Activated naive CD8-positive, alpha-beta T cell treated with anti-CD3 and anti-CD28 coated beads, Interleukin-2, amount 50 U/mL, for 24 hours (primary cell): ENCODE measurements at regions not wholly inside any gene's neighbourhood (a gene's known extent, or its start where the extent isn't known, plus 50 kb on each side); places are given as distances from the start of the nearest gene placed in this dataset.

Experiments used
- ATAC-seq: fragments of 150-1000 bp; cut with Tn5 transposase; one replicate; pipeline ENCODE4 v1.10.0; 2021
- DNase-seq: peaks from one replicate; pipeline ENCODE4 v3.0.0; 2021
- H3K27ac Mint-ChIP-seq: one replicate; pipeline ENCODE4 v1.8.0; 2021; ENCODE audit warnings: mild to moderate bottlenecking, mixed read lengths
- H3K27me3 Mint-ChIP-seq: one replicate; pipeline ENCODE4 v1.8.0; 2021; ENCODE audit warnings: mixed read lengths
- H3K36me3 Mint-ChIP-seq: one replicate; pipeline ENCODE4 v1.8.0; 2021; ENCODE audit warnings: low read depth, mixed read lengths
- H3K4me1 Mint-ChIP-seq: one replicate; pipeline ENCODE4 v1.8.0; 2021; ENCODE audit warnings: mixed read lengths
- H3K4me3 Mint-ChIP-seq: one replicate; pipeline ENCODE4 v1.8.0; 2021; ENCODE audit warnings: mild to moderate bottlenecking, moderate library complexity, mixed read lengths
- H3K9me3 Mint-ChIP-seq: one replicate; pipeline ENCODE4 v1.8.0; 2021; ENCODE audit warnings: mixed read lengths

- H3K9me3 Mint-ChIP-seq: no peaks in the 10 kb centered on the region
- no peak for DNase-seq
- H3K27ac Mint-ChIP-seq: no peak overlapping the region
- no peak for ATAC-seq
- no peaks in the 10 kb centered on the region for H3K36me3 Mint-ChIP-seq
- no peak overlapping the region for H3K4me3 Mint-ChIP-seq
- H3K4me1 Mint-ChIP-seq: peaks cover 11% of the 10 kb centered on the region
- H3K27me3 Mint-ChIP-seq: peaks cover 2% of the 10 kb centered on the region
Measured at GRCh38 chr3:153314038-153314437, 152.0 kb downstream of the RAP2B start.

GRCh38 chr3:153315781-153316180 lies 153.8 kb downstream of the RAP2B start:
- no peaks in the 10 kb centered on the region for H3K9me3 Mint-ChIP-seq
- ATAC-seq: no peak
- H3K4me3 Mint-ChIP-seq: no peak overlapping the region

GRCh38 chr3:153319705-153320554 lies 157.9 kb downstream of the RAP2B start:
- Mint-ChIP-seq H3K4me3 (peak overlapping the region; percentile 39), H3K36me3 (no peaks in the 10 kb centered on the region), H3K27ac (peak overlapping the region; percentile 59), H3K9me3 (peaks cover 3% of the 10 kb centered on the region), H3K4me1 (peaks cover 20% of the 10 kb centered on the region), H3K27me3 (no peaks in the 10 kb centered on the region)
- DNase-seq (no peak), ATAC-seq (peak; percentile 61)

More at GRCh38 chr3:153315781-153316180, 153.8 kb downstream of the RAP2B start:
- no peak for DNase-seq
- no peak overlapping the region for H3K27ac Mint-ChIP-seq
- H3K4me1 Mint-ChIP-seq: peaks cover 25% of the 10 kb centered on the region
- no peaks in the 10 kb centered on the region for H3K36me3 Mint-ChIP-seq
- peaks cover 2% of the 10 kb centered on the region for H3K27me3 Mint-ChIP-seq

- H3K27me3 Mint-ChIP-seq: no peaks in the 10 kb centered on the region
- no peak for DNase-seq
- H3K4me1 Mint-ChIP-seq: peaks cover 20% of the 10 kb centered on the region
- H3K36me3 Mint-ChIP-seq: no peaks in the 10 kb centered on the region
- no peak for ATAC-seq
- peak overlapping the region; percentile 39 for H3K4me3 Mint-ChIP-seq
- peaks cover 6% of the 10 kb centered on the region for H3K9me3 Mint-ChIP-seq
- H3K27ac Mint-ChIP-seq: peak overlapping the region; percentile 59
Measured at GRCh38 chr3:153320585-153321128, 158.6 kb downstream of the RAP2B start.

GRCh38 chr3:153328690-153329089 lies 166.7 kb downstream of the RAP2B start:
- no peaks in the 10 kb centered on the region for H3K27me3 Mint-ChIP-seq
- H3K27ac Mint-ChIP-seq: no peak overlapping the region
- H3K9me3 Mint-ChIP-seq: peaks cover 6% of the 10 kb centered on the region
- DNase-seq (no peak), ATAC-seq (no peak)
- H3K4me3 Mint-ChIP-seq: no peak overlapping the region
- H3K4me1 Mint-ChIP-seq: peaks cover 5% of the 10 kb centered on the region
- no peaks in the 10 kb centered on the region for H3K36me3 Mint-ChIP-seq

GRCh38 chr3:153330901-153331300 lies 168.9 kb downstream of the RAP2B start:
- Mint-ChIP-seq H3K4me1 (peaks cover 5% of the 10 kb centered on the region), H3K4me3 (no peak overlapping the region), H3K9me3 (no peaks in the 10 kb centered on the region), H3K27ac (no peak overlapping the region), H3K27me3 (no peaks in the 10 kb centered on the region), H3K36me3 (no peaks in the 10 kb centered on the region)
- DNase-seq (no peak), ATAC-seq (no peak)

GRCh38 chr3:153331676-153332075 lies 169.7 kb downstream of the RAP2B start:
- H3K36me3 Mint-ChIP-seq: no peaks in the 10 kb centered on the region
- no peak overlapping the region for H3K27ac Mint-ChIP-seq
- H3K27me3 Mint-ChIP-seq: no peaks in the 10 kb centered on the region
- ATAC-seq (no peak), DNase-seq (no peak)
- no peak overlapping the region for H3K4me3 Mint-ChIP-seq
- H3K4me1 Mint-ChIP-seq: peaks cover 5% of the 10 kb centered on the region
- H3K9me3 Mint-ChIP-seq: no peaks in the 10 kb centered on the region

GRCh38 chr3:153334558-153334957 lies 172.5 kb downstream of the RAP2B start:
- no peak for ATAC-seq
- DNase-seq: no peak
- Mint-ChIP-seq H3K9me3 (no peaks in the 10 kb centered on the region), H3K4me1 (peaks cover 13% of the 10 kb centered on the region), H3K4me3 (no peak overlapping the region), H3K27ac (no peak overlapping the region), H3K27me3 (no peaks in the 10 kb centered on the region), H3K36me3 (no peaks in the 10 kb centered on the region)

- Mint-ChIP-seq H3K27ac (no peak overlapping the region), H3K4me1 (peaks cover 13% of the 10 kb centered on the region), H3K36me3 (no peaks in the 10 kb centered on the region), H3K27me3 (no peaks in the 10 kb centered on the region), H3K9me3 (peaks cover 7% of the 10 kb centered on the region), H3K4me3 (no peak overlapping the region)
- no peak for DNase-seq
- ATAC-seq: no peak
Measured at GRCh38 chr3:153337369-153337768, 175.3 kb downstream of the RAP2B start.

GRCh38 chr3:153338487-153338886 lies 176.5 kb downstream of the RAP2B start:
- ATAC-seq (peak; percentile 33), DNase-seq (no peak)
- H3K9me3 Mint-ChIP-seq: peaks cover 7% of the 10 kb centered on the region
- H3K36me3 Mint-ChIP-seq: no peaks in the 10 kb centered on the region
- no peaks in the 10 kb centered on the region for H3K27me3 Mint-ChIP-seq
- H3K4me3 Mint-ChIP-seq: no peak overlapping the region
- H3K27ac Mint-ChIP-seq: no peak overlapping the region
- H3K4me1 Mint-ChIP-seq: peaks cover 8% of the 10 kb centered on the region

GRCh38 chr3:153339065-153339464 lies 177.0 kb downstream of the RAP2B start:
- H3K4me3 Mint-ChIP-seq: no peak overlapping the region
- no peak for DNase-seq
- H3K4me1 Mint-ChIP-seq: peaks cover 8% of the 10 kb centered on the region
- ATAC-seq: no peak
- H3K27ac Mint-ChIP-seq: no peak overlapping the region
- no peaks in the 10 kb centered on the region for H3K36me3 Mint-ChIP-seq
- H3K9me3 Mint-ChIP-seq: peaks cover 7% of the 10 kb centered on the region
- no peaks in the 10 kb centered on the region for H3K27me3 Mint-ChIP-seq

- DNase-seq (no peak), ATAC-seq (no peak)
- H3K9me3 Mint-ChIP-seq: peaks cover 11% of the 10 kb centered on the region
- peaks cover 2% of the 10 kb centered on the region for H3K36me3 Mint-ChIP-seq
- no peak overlapping the region for H3K27ac Mint-ChIP-seq
- H3K4me3 Mint-ChIP-seq: no peak overlapping the region
- H3K4me1 Mint-ChIP-seq: no peaks in the 10 kb centered on the region
- no peaks in the 10 kb centered on the region for H3K27me3 Mint-ChIP-seq
Measured at GRCh38 chr3:153343988-153344782, 182.2 kb downstream of the RAP2B start.

- no peak overlapping the region for H3K4me3 Mint-ChIP-seq
- peaks cover 2% of the 10 kb centered on the region for H3K36me3 Mint-ChIP-seq
- H3K27ac Mint-ChIP-seq: no peak overlapping the region
- DNase-seq: no peak
- no peaks in the 10 kb centered on the region for H3K4me1 Mint-ChIP-seq
- peaks cover 4% of the 10 kb centered on the region for H3K9me3 Mint-ChIP-seq
- H3K27me3 Mint-ChIP-seq: no peaks in the 10 kb centered on the region
- no peak for ATAC-seq
Measured at GRCh38 chr3:153348457-153349107, 186.6 kb downstream of the RAP2B start.

GRCh38 chr3:153349108-153349499 lies 187.1 kb downstream of the RAP2B start:
- peaks cover 4% of the 10 kb centered on the region for H3K9me3 Mint-ChIP-seq
- no peak overlapping the region for H3K27ac Mint-ChIP-seq
- no peaks in the 10 kb centered on the region for H3K4me1 Mint-ChIP-seq
- no peak overlapping the region for H3K4me3 Mint-ChIP-seq
- DNase-seq: no peak
- H3K36me3 Mint-ChIP-seq: peaks cover 2% of the 10 kb centered on the region
- no peaks in the 10 kb centered on the region for H3K27me3 Mint-ChIP-seq
- no peak for ATAC-seq
